NCI-H1436 (cell line): ENCODE measurements at regions not wholly inside any gene's neighbourhood (a gene's known extent, or its start where the extent isn't known, plus 50 kb on each side); places are given as distances from the start of the nearest gene placed in this dataset.
"Not testable (repeated sequence)": the region's sequence is repeated elsewhere in the genome, so short reads cannot be mapped to it uniquely, and the experiment has no call there.

Experiments
- DNase-seq: peaks from one replicate; lab custom pipeline; 2025; lab: John Stamatoyannopoulos, UW

DNA sequence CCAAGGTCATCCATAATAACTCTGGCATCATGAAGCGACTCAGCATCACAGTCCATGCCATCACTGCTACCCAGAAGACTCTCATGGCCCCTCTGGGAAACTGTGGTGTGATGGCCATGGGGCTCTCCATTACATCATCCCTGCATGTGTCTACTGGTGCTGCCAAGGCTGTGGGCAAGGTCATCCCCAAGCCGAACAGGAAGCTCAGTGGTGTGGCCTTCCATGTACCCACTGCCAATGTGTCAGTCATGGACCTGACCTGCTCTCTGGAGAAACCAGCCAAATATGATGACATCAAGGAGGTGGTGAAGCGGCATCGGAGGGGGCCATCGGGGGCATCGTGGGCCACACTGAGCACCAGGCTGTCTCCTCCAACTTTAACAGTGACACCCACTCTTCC, 65.1 kb upstream of the ARHGAP29 start:
- DNase-seq, result no peak

DNA sequence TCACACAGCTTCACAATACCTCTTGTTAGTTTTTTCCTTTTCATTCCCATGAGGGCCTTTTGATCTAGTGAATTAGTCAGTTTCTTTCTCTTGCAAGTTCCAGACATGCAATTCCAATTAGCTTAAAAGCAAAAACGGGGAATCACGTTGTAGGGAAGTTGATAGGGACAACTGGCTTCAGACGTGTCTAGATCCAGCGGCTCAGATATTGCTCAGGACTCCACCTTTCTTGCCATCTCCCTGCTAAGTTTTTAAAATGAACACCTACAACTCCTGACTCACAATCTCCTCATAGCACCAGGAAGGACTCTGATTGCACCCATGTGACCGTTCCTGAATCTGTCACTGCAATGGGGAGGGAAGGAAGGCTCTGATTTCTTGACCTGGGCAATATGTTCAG, 63.8 kb upstream of the ARHGAP29 start:
- DNase-seq, result no peak

DNA sequence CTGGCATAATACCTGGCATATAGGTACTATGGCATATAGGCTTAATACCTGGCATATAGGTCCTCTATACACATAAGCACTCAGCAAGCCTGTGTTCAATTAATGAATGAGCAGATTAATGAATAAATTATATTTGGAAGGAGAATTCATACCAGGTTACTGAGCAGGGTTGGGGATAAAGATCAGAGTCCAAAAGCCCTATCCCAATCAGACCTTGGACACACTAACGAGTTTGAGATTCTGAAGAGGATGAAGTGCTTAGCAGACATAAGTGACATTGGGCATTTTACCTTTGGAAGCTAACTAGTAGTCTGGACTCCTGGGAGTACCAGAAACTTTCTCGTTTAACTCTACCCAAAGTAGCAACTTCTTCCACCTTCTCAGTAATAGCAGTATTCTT, 63.3 kb upstream of the ARHGAP29 start:
- no peak for DNase-seq

DNA sequence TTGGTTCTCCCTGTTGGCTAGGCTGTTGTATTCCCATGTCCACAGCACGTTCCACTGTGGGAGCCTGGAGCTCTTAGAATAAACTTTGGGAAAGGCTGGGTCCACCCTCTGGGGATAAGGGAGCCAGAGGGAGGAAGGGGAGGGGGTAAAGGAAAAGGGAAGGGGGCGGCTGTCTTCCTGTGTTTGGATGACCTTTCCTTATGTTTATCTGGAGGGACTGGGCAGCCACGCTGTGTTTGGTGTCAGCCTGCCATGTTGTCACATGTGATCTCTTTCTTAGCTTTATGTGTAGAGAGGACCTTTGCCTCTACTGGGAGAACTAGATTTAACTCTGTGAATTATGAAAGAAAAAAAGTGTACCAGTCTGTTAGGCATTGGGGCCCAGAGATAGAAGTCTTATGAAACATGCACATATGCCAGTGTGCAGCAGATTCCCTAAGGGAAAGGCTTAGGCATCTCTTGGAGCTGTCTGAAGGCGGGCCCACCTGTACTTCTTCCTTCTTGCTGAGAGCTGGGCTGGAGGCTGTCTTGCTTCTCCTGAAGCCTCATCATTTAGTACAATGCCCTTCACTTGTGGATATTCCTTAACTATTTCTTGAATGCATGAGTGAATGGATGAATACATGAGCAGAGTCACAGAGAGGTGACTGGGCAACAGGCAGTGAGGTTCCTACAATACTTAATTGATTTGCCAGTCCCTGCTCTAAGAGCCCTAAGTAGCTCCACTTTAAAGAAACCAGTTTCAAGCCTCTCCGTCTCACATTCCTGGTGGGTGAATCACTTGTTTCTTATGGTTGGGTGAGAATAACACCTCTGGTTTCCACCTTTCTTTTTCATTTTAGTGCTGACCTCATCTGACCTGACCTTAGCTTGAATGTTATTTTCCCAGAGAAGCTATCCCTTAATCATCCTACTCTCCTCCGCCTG, 62.5 kb upstream of the ARHGAP29 start:
- no peak for DNase-seq

DNA sequence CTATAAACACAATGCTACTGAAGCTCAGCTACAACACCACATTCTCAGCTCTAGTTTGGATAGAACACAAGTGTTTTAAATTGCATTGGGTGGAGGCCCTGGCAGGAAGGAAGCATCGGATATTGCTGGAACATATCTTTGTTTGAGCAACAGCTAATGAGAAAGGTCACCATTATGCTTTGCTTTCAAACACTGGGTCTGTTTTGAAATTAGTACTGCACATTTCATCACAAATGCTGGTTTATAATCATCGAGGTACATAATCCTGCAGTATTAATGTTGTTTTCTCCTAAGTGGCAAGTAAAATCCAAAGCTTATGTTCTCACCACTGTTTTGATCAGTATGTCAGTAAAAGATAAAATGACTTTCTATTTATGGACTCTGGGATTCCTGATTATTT, 61.5 kb upstream of the ARHGAP29 start:
- DNase-seq, result no peak

DNA sequence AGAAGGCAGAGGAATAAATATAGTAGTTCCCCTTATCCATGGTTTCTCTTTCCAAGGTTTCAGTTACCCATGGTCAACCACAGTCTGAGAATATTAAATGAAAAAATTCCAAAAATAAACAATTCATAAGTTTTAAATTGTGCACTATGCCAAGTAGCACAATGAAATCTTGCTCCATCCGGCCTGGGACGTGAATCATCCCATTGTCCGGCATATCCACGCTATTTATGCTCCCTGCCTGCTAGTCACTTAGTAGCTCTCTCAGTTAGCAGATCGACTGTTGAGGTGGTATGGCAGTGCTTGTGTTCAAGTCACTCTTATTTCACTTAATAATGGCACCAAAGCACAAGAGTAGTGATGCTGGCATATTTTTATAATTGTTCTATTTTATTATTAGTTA, 58.6 kb upstream of the ARHGAP29 start:
- no peak for DNase-seq

DNA sequence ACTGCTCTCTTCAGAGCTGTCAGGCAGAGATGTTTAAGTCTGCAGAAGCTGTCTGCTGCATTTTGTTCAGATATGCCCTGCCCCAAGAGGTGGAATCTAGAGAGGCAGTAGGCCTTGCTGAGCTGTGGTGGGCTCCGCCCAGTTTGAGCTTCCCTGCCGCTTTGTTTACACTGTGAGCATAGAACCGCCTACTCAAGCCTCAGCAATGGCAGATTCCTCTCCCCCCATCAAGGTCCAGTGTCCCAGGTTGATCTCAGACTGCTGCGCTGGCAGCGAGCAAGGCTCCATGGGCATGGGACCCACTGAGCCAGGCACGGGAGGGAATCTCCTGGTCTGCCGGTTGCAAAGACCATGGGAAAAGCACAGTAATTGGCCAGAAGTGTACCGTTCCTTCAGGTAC, 55.6 kb upstream of the ARHGAP29 start:
- not testable (repeated sequence) for DNase-seq

DNA sequence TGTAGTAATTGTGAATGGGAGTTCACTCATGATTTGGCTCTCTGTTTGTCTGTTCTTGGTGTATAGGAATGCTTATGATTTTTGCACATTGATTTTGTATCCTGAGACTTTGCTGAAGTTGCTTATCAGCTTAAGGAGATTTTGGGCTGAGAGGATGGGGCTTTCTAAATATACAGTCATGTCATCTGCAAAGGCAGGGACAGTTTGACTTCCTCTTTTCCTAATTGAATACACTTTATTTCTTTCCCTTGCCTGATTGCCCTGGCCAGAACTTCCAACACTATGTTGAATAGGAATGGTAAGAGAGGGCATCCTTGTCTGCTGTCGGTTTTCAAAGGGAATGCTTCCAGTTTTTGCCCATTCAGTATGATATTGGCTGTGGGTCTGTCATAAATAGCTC, 51.9 kb upstream of the ARHGAP29 start:
- not testable (repeated sequence) for DNase-seq
